SU-DHL-6 (cell line): ENCODE measurements at regions not wholly inside any gene's neighbourhood (a gene's known extent, or its start where the extent isn't known, plus 50 kb on each side); places are given as distances from the start of the nearest gene placed in this dataset.

Experiments used
- H2AFZ ChIP-seq: fragments of 200-600 bp; sonication (generic); 2 replicates; pipeline ENCODE4 v1.6.1; 2014; ENCODE audit warnings: low read depth, mild to moderate bottlenecking, moderate library complexity, mixed read lengths, antibody characterized with exemption, low read length; ENCODE audit not compliant: severe bottlenecking
- H3F3A ChIP-seq: fragments of 200-600 bp; shearing (Covaris generic); 2 replicates; pipeline ENCODE4 v1.6.0; 2016; ENCODE audit warnings: antibody characterized with exemption, mild to moderate bottlenecking; ENCODE audit not compliant: insufficient read depth
- H3K27ac ChIP-seq: fragments of 200-600 bp; sonication (generic); 2 replicates; pipeline ENCODE4 v1.5.1; 2016; ENCODE audit warnings: low read depth, mild to moderate bottlenecking, low read length, moderate library complexity, mixed read lengths
- H3K27me3 ChIP-seq: fragments of 200-600 bp; sonication (generic), shearing (Covaris generic); 2 replicates; pipeline ENCODE4 v1.6.0; 2014; ENCODE audit warnings: mild to moderate bottlenecking, low read length
- H3K36me3 ChIP-seq: fragments of 200-600 bp; sonication (generic); 2 replicates; pipeline ENCODE4 v1.6.1; 2014; ENCODE audit warnings: mild to moderate bottlenecking, low read length, mixed read lengths
- H3K4me2 ChIP-seq: fragments of 300-600, 200-600 bp; shearing (Covaris generic), sonication (generic); 2 replicates; pipeline ENCODE4 v1.6.0; 2014; ENCODE audit warnings: low read length, low read depth, mild to moderate bottlenecking; ENCODE audit not compliant: poor library complexity, severe bottlenecking
- H3K4me3 ChIP-seq: fragments of 200-600 bp; sonication (generic); 2 replicates; pipeline ENCODE4 v1.5.1; 2014; ENCODE audit warnings: antibody characterized with exemption, low read length, mild to moderate bottlenecking, mixed read lengths; ENCODE audit not compliant: insufficient read depth, poor library complexity, severe bottlenecking
- H3K79me2 ChIP-seq: fragments of 200-600 bp; sonication (generic); 2 replicates; pipeline ENCODE4 v1.6.1; 2014; ENCODE audit warnings: mild to moderate bottlenecking, low read length, moderate library complexity; ENCODE audit not compliant: insufficient read depth
- H3K9ac ChIP-seq: fragments of 200-600 bp; sonication (generic); 2 replicates; pipeline ENCODE4 v1.7.0; 2014; ENCODE audit warnings: mild to moderate bottlenecking, low read length
- H3K9me2 ChIP-seq: fragments of 200-600 bp; sonication (generic); replicated peaks from 2 replicates; pipeline ENCODE4 v1.6.1; 2014; ENCODE audit warnings: low read length; ENCODE audit not compliant: insufficient read depth
- H3K9me3 ChIP-seq: fragments of 200-600 bp; sonication (generic); 2 replicates; pipeline ENCODE4 v1.6.1; 2014; ENCODE audit warnings: low read length, mixed read lengths; ENCODE audit not compliant: insufficient read depth
- H4K20me1 ChIP-seq: fragments of 200-600 bp; sonication (generic); 2 replicates; pipeline ENCODE4 v1.6.1; 2014; ENCODE audit warnings: low read depth, mild to moderate bottlenecking, antibody characterized with exemption, low read length, moderate library complexity, mixed read lengths
- CTCF ChIP-seq: fragments of 200-600 bp; sonication (generic); IDR thresholded peaks from one replicate; pipeline ENCODE4 v1.5.1; 2017; ENCODE audit warnings: antibody characterized with exemption, mild to moderate bottlenecking, low read length, moderate library complexity; ENCODE audit not compliant: insufficient read depth, poor library complexity, severe bottlenecking
- EZH2phosphoT487 ChIP-seq: fragments of 200-600 bp; sonication (generic), shearing (Covaris generic); conservative IDR thresholded peaks from 2 replicates; pipeline ENCODE4 v1.6.1; 2018; ENCODE audit warnings: mild to moderate bottlenecking, antibody characterized with exemption, low read length, moderate library complexity, mixed read lengths

- Histone ChIP-seq H3K4me3 (no peak overlapping the region), H3K9ac (no peak overlapping the region), H3K36me3 (no peaks in the 10 kb centered on the region), H2AFZ (no peak overlapping the region), H3K79me2 (no peaks in the 10 kb centered on the region), H3K9me3 (no peaks in the 10 kb centered on the region), H3F3A (no peaks in the 10 kb centered on the region), H4K20me1 (no peaks in the 10 kb centered on the region), H3K9me2 (no peaks in the 10 kb centered on the region), H3K27me3 (no peaks in the 10 kb centered on the region), H3K4me2 (no peak overlapping the region), H3K27ac (no peak overlapping the region)
- no peak for TF ChIP-seq EZH2phosphoT487
- no peak for TF ChIP-seq CTCF
Observed at GRCh38 chr12:63037746-63038712, 103.1 kb upstream of the PPM1H start.

GRCh38 chr12:63036974-63037335 is 102.0 kb upstream of the PPM1H start:
- Histone ChIP-seq H3K36me3 (no peaks in the 10 kb centered on the region), H2AFZ (no peak overlapping the region), H3K27me3 (no peaks in the 10 kb centered on the region), H3K4me3 (no peak overlapping the region), H3K9me3 (no peaks in the 10 kb centered on the region), H3F3A (no peaks in the 10 kb centered on the region), H3K79me2 (no peaks in the 10 kb centered on the region), H3K4me2 (no peak overlapping the region), H3K27ac (no peak overlapping the region), H4K20me1 (no peaks in the 10 kb centered on the region), H3K9me2 (no peaks in the 10 kb centered on the region), H3K9ac (no peak overlapping the region)
- TF ChIP-seq CTCF (no peak), EZH2phosphoT487 (no peak)

GRCh38 chr12:63036216-63036973 is 101.4 kb upstream of the PPM1H start:
- Histone ChIP-seq H3K27ac (no peak overlapping the region), H3K9me3 (no peaks in the 10 kb centered on the region), H3K9me2 (no peaks in the 10 kb centered on the region), H3K36me3 (no peaks in the 10 kb centered on the region), H3K79me2 (no peaks in the 10 kb centered on the region), H3K4me3 (no peak overlapping the region), H3K4me2 (no peak overlapping the region), H3F3A (no peaks in the 10 kb centered on the region), H3K9ac (no peak overlapping the region), H3K27me3 (no peaks in the 10 kb centered on the region), H2AFZ (no peak overlapping the region), H4K20me1 (no peaks in the 10 kb centered on the region)
- TF ChIP-seq EZH2phosphoT487 (no peak), CTCF (no peak)
